GM12874 (cell line): ENCODE measurements at regions not wholly inside any gene's neighbourhood (a gene's known extent, or its start where the extent isn't known, plus 50 kb on each side); places are given as distances from the start of the nearest gene placed in this dataset.

Experiments
- CTCF ChIP-seq: IDR thresholded peaks from 2 replicates; pipeline ENCODE4 v1.5.1; 2011; ENCODE audit warnings: low read depth, mild to moderate bottlenecking, control low read depth, low read length, moderate library complexity; ENCODE audit not compliant: insufficient read depth

GRCh38 chr1:186571771-186572170 lies 108.5 kb downstream of the PTGS2 start:
- TF ChIP-seq CTCF: no peak

- TF ChIP-seq CTCF: no peak
Observed at GRCh38 chr1:186569856-186570255, 108.9 kb upstream of the PDC start.

- no peak for TF ChIP-seq CTCF
Observed at GRCh38 chr1:186568221-186568620, 107.3 kb upstream of the PDC start.

- TF ChIP-seq CTCF: no peak
Observed at GRCh38 chr1:186566140-186566855, 105.4 kb upstream of the PDC start.

- no peak for TF ChIP-seq CTCF
Observed at GRCh38 chr1:186564582-186564981, 103.7 kb upstream of the PDC start.

GRCh38 chr1:186559601-186560116 lies 98.7 kb upstream of the PDC start:
- no peak for TF ChIP-seq CTCF

- no peak for TF ChIP-seq CTCF
Observed at GRCh38 chr1:186557147-186557777, 96.3 kb upstream of the PDC start.
